ELF-1 (cell line): ENCODE measurements at regions not wholly inside any gene's neighbourhood (a gene's known extent, or its start where the extent isn't known, plus 50 kb on each side); places are given as distances from the start of the nearest gene placed in this dataset.
A peak's percentile ranks its signal among the peaks of the same experiment; 100 is the strongest.

Experiments used
- DNase-seq: peaks from one replicate; pipeline ENCODE4 v3.0.0-alpha.2; 2016; ENCODE audit warnings: low read depth, low spot score

DNA sequence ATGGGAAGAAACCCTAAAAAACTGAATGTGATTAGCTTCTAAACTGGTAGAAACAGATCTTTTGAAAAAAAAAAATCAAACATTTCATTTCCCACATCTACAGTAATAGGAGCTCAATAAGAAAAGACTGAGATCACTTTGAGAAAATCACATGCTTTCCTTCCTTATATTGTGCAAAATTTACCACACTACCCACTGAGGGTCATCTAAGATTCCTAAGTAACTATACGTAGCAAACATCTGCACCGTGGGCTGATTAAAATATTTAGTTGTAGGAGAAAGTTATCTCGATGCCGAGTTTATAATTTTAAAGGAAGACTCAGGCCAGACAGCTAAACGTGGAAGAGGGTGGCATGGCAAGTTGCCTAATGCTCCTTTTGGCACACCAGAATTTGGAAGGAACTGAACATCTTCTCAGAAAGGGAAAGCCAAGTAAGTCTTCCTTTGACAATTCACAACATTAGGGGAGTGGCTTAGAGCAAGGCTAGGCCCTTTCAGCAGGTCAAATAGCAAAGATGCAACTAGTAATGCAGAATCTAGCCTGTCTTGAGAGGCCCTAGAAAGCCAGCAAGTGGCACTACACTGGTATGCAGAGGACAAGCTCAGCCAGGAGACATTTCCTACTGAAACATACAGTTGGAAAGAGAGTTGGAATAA is 128.0 kb downstream of the TMA16 start:
- DNase-seq = no peak

DNA sequence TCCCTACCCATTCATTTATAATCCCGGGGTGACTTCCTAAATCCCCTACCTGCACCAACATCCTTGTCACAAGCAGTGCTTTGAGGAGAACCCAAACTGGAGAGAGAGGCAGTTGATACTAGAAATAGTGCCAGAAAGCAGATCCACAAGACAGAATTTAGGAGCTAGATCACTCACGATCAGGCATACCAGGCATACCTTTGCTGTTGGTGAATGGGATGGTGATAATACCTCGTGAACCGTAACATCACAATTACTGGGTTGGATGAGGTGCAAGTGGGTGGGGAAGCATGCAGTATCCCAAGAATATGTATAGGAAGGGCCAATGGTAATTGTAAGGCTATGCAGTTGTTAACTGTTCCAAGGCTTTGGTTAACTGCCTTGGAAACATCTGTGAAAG is 129.3 kb downstream of the TMA16 start:
- no peak for DNase-seq

DNA sequence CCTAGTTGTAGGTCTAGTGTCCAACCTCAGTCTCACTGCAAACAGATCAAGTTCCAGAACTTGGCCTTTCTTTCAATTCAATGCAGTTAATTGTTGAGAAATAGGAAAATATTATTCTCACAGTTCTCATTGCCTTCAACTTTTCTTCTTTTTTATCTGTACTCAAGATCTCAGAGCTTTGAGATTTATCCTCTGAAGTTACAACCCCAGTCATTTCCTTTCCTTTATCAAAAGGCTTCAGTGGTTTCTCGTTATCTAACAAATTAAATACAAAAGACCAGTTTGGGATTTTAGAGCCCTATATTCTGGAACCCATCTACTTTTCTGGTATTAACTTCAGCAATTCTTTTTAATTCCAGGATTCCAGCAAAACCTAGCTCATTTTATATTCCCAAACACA is 130.2 kb downstream of the TMA16 start:
- DNase-seq = no peak

DNA sequence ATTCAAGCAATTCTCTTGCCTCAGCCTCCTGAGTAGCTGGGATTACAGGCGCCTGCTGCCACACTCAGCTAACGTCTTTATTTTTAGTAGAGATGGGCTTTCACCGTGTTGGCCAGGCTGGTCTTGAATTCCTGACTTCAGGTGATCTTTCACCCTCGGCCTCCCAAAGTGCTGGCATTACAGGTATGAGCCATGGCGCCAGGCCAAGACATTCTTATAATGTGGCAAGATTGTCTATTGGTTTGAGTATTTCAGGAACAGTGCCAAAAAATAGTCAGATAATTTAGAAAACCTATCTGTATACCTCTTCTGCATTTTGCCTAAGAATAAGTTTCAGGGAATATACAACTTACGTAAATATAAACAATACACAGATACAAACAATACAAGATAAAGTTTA is 136.8 kb downstream of the TMA16 start:
- DNase-seq = no peak

DNA sequence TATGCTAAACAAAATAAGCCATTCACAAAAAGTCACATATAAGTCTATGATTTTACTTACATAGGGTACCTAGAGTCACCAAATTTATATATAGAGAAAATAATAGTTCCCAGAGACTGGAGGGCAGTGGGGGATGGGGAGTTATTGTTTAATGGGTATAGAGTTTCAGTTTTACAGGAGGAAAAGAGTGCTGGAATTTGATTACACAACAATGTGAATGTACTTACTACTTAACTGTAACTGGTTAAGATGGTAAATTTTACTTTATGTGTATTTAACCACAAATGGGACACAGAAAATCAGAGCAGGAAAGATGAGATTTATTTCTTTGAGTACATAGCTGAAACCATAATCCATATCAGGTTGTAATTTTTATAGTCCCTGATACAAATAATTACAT is 144.4 kb downstream of the TMA16 start:
- DNase-seq = no peak

DNA sequence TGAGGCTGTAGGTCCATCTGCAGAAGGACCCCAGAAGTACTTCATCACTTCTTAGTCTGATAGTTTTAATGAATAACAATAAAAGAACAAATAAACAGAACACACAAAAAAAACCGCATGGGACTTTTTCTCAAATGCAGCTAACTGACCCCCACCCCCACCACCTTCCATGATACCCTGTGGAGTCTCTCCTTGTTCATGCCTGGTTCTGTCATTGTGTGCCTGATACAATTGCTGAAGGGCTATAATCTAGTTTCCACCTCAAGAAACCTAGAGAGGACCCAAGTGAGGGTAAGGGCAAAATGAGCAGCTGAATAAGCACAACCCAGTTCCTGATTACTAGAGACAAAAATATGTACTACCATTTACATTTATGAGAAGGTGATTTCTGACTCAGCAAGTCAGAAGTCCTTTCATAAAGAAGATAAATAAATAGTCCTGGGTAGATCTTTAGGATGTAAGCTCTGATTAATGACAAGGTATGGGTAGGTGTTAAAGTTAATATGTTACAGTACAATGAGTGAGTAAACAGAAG is 155.1 kb downstream of the TMA16 start:
- DNase-seq = no peak

DNA sequence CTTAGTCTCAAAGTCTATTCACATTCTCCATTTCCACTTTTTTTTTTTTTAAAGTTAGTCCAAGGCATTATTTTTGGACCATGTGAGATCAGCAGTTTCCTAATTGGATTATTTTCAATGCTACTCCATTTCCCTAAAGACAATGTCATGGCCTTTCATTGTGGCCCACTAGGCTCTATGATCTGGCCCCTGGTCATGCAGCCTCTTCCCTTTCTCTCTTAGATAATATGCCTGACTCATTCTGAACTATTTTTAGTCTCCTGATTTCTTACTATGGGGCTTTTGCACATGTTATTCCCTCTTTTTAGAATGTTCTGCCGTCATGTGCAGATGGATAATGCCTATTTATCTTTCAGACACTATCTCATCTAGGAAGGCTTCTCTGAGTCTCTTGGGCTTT is 157.3 kb downstream of the TMA16 start:
- DNase-seq = no peak

DNA sequence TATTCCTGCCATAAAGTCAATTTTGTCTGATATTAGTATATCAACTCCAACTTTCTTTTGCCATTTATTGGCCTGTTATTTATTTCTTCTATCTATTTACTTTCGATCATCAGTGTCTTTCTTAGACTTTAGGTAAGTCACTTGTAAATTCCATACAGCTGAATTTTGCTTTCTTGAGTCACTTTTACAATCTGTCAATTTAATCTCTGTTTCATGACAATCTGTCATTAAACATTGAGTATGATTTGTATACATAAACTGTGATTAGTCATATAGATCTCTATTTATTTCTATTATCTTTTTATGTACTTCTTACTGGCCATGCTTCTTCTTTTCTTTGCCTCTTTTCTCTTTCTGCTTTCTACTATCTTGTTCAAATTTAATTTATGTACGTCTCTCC is 160.1 kb downstream of the TMA16 start:
- DNase-seq = no peak

DNA sequence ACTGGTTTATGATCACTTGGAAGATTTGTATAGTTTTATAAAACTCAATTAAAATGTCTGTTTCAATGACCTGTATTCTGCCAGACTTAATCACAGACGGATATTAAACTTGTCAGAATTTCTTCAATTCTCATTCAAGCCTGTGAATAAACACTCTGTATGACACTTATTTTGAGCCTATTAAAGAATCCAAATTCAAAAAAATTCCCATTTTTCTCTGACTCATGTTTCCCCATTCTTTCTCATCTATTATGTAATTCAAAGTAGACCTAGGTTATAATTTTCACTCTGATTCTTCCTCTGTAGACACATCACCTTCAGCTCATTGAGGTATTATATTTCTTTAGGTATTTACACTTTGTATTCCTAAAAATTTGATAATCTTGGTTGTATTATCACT is 166.1 kb downstream of the TMA16 start:
- DNase-seq = no peak

DNA sequence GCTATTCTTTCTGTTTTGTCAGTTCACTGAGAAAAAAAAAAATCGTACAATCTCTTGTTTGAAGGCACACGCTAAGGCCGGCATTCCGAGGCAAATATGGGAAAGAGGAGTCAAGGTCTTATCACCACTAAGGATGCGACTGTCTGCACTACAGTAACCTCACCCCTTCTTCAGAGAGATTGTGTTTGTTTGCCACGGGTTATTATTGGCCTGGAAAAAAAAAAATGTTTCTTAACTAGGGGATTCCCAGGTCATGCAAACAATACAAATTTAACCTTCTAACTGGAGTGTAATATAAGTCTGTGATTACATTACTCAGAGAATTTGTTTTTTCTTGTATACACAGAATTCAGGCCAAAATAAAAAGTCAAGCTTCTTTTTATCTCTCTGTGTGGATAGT is 168.3 kb downstream of the TMA16 start:
- DNase-seq = no peak

- no peak for DNase-seq
Observed at GRCh38 chr4:163663454-163664225, 169.2 kb downstream of the TMA16 start.

DNA sequence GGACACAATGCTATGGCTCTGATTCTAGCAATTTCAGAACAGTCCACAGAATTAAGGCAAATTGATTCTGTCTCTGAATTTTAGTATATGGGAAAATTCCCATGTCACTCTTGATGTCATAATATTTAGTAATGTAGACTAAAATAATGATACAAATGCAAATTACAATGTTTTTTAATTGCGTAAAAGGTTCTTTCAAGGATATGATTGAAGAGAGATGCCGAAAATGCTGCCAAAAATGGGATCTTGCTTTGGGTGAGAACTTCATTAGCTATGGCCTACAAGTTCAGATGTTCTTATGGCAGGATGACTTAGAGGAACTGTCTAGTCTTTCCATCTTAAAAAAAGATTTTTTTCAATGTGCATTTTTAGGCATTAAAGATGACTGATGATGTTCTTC is 170.6 kb downstream of the TMA16 start:
- no peak for DNase-seq

DNA sequence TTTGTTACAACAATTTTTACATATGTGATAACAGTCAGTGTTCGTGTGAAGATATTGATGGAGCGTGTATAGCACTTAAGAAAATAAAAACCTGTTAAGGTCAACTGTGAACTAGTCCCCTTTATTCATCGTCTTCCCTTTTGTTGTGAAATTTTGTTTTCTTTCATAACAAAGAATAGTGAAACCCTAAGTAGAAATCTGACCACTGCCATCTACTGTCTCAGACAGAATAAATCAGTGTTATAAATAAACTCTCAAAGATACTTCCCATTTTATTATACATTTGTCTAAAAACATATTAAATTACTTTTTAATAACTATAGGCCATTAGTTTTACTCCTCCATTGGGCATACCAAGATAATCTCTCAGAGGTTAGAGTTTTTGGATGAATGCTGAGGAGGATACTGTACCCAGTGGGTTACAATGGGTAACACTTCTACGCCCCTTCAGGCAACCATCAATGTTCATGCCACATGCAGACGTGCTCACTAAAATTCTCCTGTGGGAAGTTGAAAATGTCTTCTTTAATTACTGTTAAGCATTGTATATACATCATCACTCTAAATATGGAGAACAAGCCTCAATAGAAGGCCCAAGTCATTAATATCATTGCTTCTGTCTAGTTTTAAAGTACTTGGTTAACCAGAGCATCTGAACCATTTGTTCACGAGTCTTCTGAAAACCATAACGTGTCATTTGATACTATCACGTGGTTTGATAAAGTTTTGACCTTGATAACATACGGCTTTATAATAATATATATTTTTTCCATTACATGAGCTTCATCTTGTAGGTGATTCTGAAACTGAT is 171.2 kb downstream of the TMA16 start:
- no peak for DNase-seq

- DNase-seq = no peak
Observed at GRCh38 chr4:163666332-163666873, 171.9 kb downstream of the TMA16 start.

DNA sequence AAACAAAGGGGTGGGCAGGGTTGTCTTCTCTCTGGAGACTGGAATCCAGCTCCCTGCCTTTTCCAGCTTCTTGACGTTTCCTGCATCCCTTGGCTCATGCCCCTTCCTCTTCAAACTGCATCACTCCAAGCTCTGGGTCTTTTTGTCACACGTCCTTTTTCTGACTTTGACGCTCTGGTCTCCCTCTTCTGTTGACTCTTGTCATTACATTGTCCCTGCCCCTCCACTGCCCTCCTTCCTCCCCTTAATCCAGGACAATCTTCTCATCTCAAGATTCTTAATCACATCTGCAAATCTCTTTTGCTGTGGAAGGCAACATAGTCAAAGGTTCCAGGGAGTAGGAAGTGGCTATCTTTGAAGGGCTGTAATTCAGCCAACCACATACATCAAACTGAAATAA is 178.3 kb downstream of the TMA16 start:
- peak; percentile 17 for DNase-seq

GRCh38 chr4:163673848-163674697 is 179.6 kb downstream of the TMA16 start:
- no peak for DNase-seq

- no peak for DNase-seq
Observed at GRCh38 chr4:163679189-163679588, 184.7 kb downstream of the TMA16 start.

- no peak for DNase-seq
Observed at GRCh38 chr4:163680386-163681098, 186.1 kb downstream of the TMA16 start.

GRCh38 chr4:163681208-163681821 is 186.8 kb downstream of the TMA16 start:
- DNase-seq = no peak

- DNase-seq = no peak
Observed at GRCh38 chr4:163688856-163689255, 194.4 kb downstream of the TMA16 start.
